H1 (cell line): ENCODE measurements at regions not wholly inside any gene's neighbourhood (a gene's known extent, or its start where the extent isn't known, plus 50 kb on each side); places are given as distances from the start of the nearest gene placed in this dataset.

Source experiments
- CTCF ChIA-PET: fragments of 300-600 bp; sonication (Branson Sonifier 250); formaldehyde crosslinking; loops from one replicate; lab custom pipeline; 2021; ENCODE audit not compliant: partially characterized antibody; lab: Charles Lee
- POLR2A ChIA-PET: fragments of 300-600 bp; sonication (Branson Sonifier 250); formaldehyde crosslinking; loops from one replicate; lab custom pipeline; 2021; ENCODE audit warnings: inconsistent platforms; ENCODE audit not compliant: partially characterized antibody; lab: Charles Lee
- DNase-seq, 2 experiments: peaks; one replicate each; pipeline versions ENCODE4 v3.0.0 to v3.0.0-alpha.2; 2010 to 2022; ENCODE audit warnings: low spot score in 2 of 2, low read depth in 1 of 2, mixed read lengths in 1 of 2
- FAIRE-seq: peaks from 2 replicates; lab custom pipeline; 2011; peaks lifted over from hg19 to GRCh38; lab: Jason Lieb, UNC
- H2AFZ ChIP-seq: 2 replicates; pipeline ENCODE4 v1.8.1; 2012; ENCODE audit warnings: low read length, inconsistent platforms
- H2AK5ac ChIP-seq: 2 replicates; pipeline ENCODE4 v1.6.1; 2013; ENCODE audit warnings: low read depth, low read length
- H2BK120ac ChIP-seq: replicated peaks from 2 replicates; pipeline ENCODE3; 2013; ENCODE audit warnings: low read depth, low read length, inconsistent platforms
- H2BK12ac ChIP-seq: 2 replicates; pipeline ENCODE4 v1.6.1; 2013; ENCODE audit warnings: low read depth, low read length
- H2BK15ac ChIP-seq: 2 replicates; pipeline ENCODE4 v1.6.1; 2013; ENCODE audit warnings: low read length
- H2BK20ac ChIP-seq: 2 replicates; pipeline ENCODE4 v1.6.1; 2013; ENCODE audit warnings: low read length
- H2BK5ac ChIP-seq: 2 replicates; pipeline ENCODE4 v1.6.1; 2013; ENCODE audit warnings: low read depth, low read length
- H3K14ac ChIP-seq: 2 replicates; pipeline ENCODE4 v1.6.1; 2013; ENCODE audit warnings: inconsistent platforms; ENCODE audit not compliant: insufficient read length
- H3K18ac ChIP-seq: 2 replicates; pipeline ENCODE4 v1.6.1; 2013; ENCODE audit warnings: low read length; ENCODE audit errors: extremely low read depth
- H3K23ac ChIP-seq: 2 replicates; pipeline ENCODE4 v1.6.1; 2013; ENCODE audit warnings: inconsistent platforms; ENCODE audit not compliant: insufficient read length
- H3K23me2 ChIP-seq: 2 replicates; pipeline ENCODE4 v1.6.1; 2013; ENCODE audit warnings: low read depth, low read length
- H3K27ac ChIP-seq: 2 replicates; pipeline ENCODE4 v1.6.1; 2011; ENCODE audit warnings: low read depth, low read length, inconsistent platforms
- H3K27me3 ChIP-seq, 4 experiments: replicated peaks in 1 of 4; 1 replicate in 1 of 4; 2 replicates in 3 of 4; pipeline versions ENCODE4 v1.6.1 to v1.8.1; 2011 to 2013; ENCODE audit warnings: low read length in 3 of 4, mild to moderate bottlenecking in 3 of 4, inconsistent platforms in 2 of 4, mixed read lengths in 2 of 4, moderate library complexity in 1 of 4; ENCODE audit not compliant: control insufficient read depth in 3 of 4, insufficient read depth in 3 of 4; ENCODE audit errors: extremely low read depth in 1 of 4
- H3K36me3 ChIP-seq, 4 experiments: 2 replicates each; pipeline versions ENCODE4 v1.6.1 to v1.8.1; 2011 to 2013; ENCODE audit warnings: mild to moderate bottlenecking in 4 of 4, low read length in 3 of 4, moderate library complexity in 2 of 4, control low read depth in 1 of 4, inconsistent platforms in 1 of 4; ENCODE audit not compliant: insufficient read depth in 4 of 4, control insufficient read depth in 2 of 4
- H3K4ac ChIP-seq: replicated peaks from 2 replicates; pipeline ENCODE3; 2013; ENCODE audit warnings: low read length, low read depth, mixed read lengths, inconsistent platforms; ENCODE audit not compliant: insufficient read length
- H3K4me1 ChIP-seq, 4 experiments: replicated peaks in 1 of 4; 1 replicate in 1 of 4; 2 replicates in 3 of 4; pipeline versions ENCODE4 v1.6.1 to v1.8.1; 2011 to 2013; ENCODE audit warnings: low read length in 3 of 4, inconsistent platforms in 2 of 4, mixed read lengths in 1 of 4; ENCODE audit not compliant: insufficient read depth in 4 of 4, control insufficient read depth in 3 of 4
- H3K4me2 ChIP-seq, 2 experiments: 2 replicates each; pipeline versions ENCODE4 v1.6.1 to v1.8.1; 2011 to 2013; ENCODE audit warnings: low read depth in 2 of 2, low read length in 2 of 2, control low read depth in 1 of 2, inconsistent platforms in 1 of 2, mild to moderate bottlenecking in 1 of 2; ENCODE audit not compliant: insufficient read depth in 1 of 2
- H3K4me3 ChIP-seq, 4 experiments: fragments of 200-600, 300-600 bp in 1 of 4; sonication (generic), shearing (Covaris generic), sonication (Bioruptor Twin) in 1 of 4; 2 replicates each; pipeline versions ENCODE4 v1.5.1 to v1.8.1; 2011 to 2016; ENCODE audit warnings: low read length in 4 of 4, low read depth in 3 of 4, control low read depth in 2 of 4, inconsistent platforms in 2 of 4, mild to moderate bottlenecking in 2 of 4, mixed read lengths in 1 of 4, moderate library complexity in 1 of 4; ENCODE audit not compliant: insufficient read depth in 2 of 4; ENCODE audit errors: extremely low read depth in 1 of 4
- H3K56ac ChIP-seq: replicated peaks from 2 replicates; pipeline ENCODE3; 2013; ENCODE audit warnings: low read depth, mild to moderate bottlenecking, mixed read lengths, low read length, inconsistent platforms; ENCODE audit not compliant: insufficient read length
- H3K79me1 ChIP-seq: 2 replicates; pipeline ENCODE4 v1.6.1; 2013; ENCODE audit warnings: low read depth, low read length, control low read depth
- H3K79me2 ChIP-seq, 2 experiments: 2 replicates each; pipeline versions ENCODE4 v1.6.1 to v1.8.1; 2012 to 2013; ENCODE audit warnings: low read length in 2 of 2, mild to moderate bottlenecking in 2 of 2, inconsistent platforms in 1 of 2; ENCODE audit not compliant: insufficient read depth in 2 of 2, control insufficient read depth in 1 of 2
- H3K9ac ChIP-seq, 4 experiments: replicated peaks in 1 of 4; 1 replicate in 1 of 4; 2 replicates in 3 of 4; pipeline versions ENCODE4 v1.6.1 to v1.8.1; 2011 to 2013; ENCODE audit warnings: low read depth in 3 of 4, low read length in 3 of 4, control low read depth in 2 of 4, mild to moderate bottlenecking in 2 of 4, moderate library complexity in 2 of 4, inconsistent platforms in 1 of 4; ENCODE audit errors: extremely low read depth in 1 of 4
- H3K9me3 ChIP-seq, 2 experiments: 2 replicates each; pipeline versions ENCODE4 v1.6.1 to v1.8.1; 2012 to 2013; ENCODE audit warnings: mild to moderate bottlenecking in 2 of 2, moderate library complexity in 2 of 2, control low read depth in 1 of 2, inconsistent platforms in 1 of 2, low read depth in 1 of 2, low read length in 1 of 2, mixed read lengths in 1 of 2; ENCODE audit not compliant: insufficient read depth in 2 of 2
- H4K20me1 ChIP-seq, 2 experiments: replicated peaks in 1 of 2; 2 replicates each; pipeline versions ENCODE3 to v1.8.1; 2011 to 2013; ENCODE audit warnings: inconsistent platforms in 2 of 2, low read length in 2 of 2, mild to moderate bottlenecking in 1 of 2; ENCODE audit not compliant: insufficient read depth in 2 of 2, control insufficient read depth in 1 of 2
- H4K5ac ChIP-seq: 2 replicates; pipeline ENCODE4 v1.6.1; 2013; ENCODE audit warnings: low read length, low read depth, mixed read lengths, inconsistent platforms; ENCODE audit not compliant: insufficient read length
- H4K8ac ChIP-seq: 2 replicates; pipeline ENCODE4 v1.8.0; 2013; ENCODE audit warnings: mild to moderate bottlenecking, moderate library complexity, low read length, inconsistent platforms; ENCODE audit not compliant: insufficient read depth; ENCODE audit errors: extremely low read depth
- H4K91ac ChIP-seq: replicated peaks from 2 replicates; pipeline ENCODE3; 2013; ENCODE audit warnings: low read length, mixed read lengths, inconsistent platforms; ENCODE audit not compliant: insufficient read length
- BACH1 ChIP-seq: IDR thresholded peaks from 2 replicates; pipeline ENCODE4 v1.6.1; 2012; ENCODE audit warnings: low read length, improper control_type of control experiment
- CREB1 ChIP-seq: IDR thresholded peaks from 2 replicates; pipeline ENCODE4 v1.6.1; 2012; ENCODE audit warnings: inconsistent platforms
- NRF1 ChIP-seq: IDR thresholded peaks from 2 replicates; pipeline ENCODE4 v1.6.1; 2011; ENCODE audit warnings: mild to moderate bottlenecking, low read depth, low read length, improper control_type of control experiment
- SIRT6 ChIP-seq: IDR thresholded peaks from one replicate; pipeline ENCODE4 v1.7.1; 2012; ENCODE audit warnings: low read length, inconsistent platforms
- SP2 ChIP-seq: IDR thresholded peaks from 2 replicates; pipeline ENCODE4 v1.6.1; 2012; ENCODE audit warnings: mild to moderate bottlenecking, low read length, inconsistent platforms
- SP4 ChIP-seq: IDR thresholded peaks from 2 replicates; pipeline ENCODE4 v1.6.1; 2012; ENCODE audit warnings: low read length, inconsistent platforms
- TAF7 ChIP-seq: optimal IDR thresholded peaks from 2 replicates; pipeline ENCODE3; 2011; ENCODE audit warnings: low read depth, mild to moderate bottlenecking, inconsistent platforms, low read length, moderate library complexity, borderline replicate concordance
- WGBS, 2 experiments: shearing (Covaris generic) in 1 of 2; methylation state at CpG; one replicate each; pipeline versions ENCODE4 v1.1.6 to v1.1.7; 2013 to 2015; ENCODE audit warnings: low lambda C conversion rate in 2 of 2, mixed read lengths in 2 of 2, inconsistent platforms in 1 of 2, low coverage in 1 of 2, missing lambda C conversion rate in 1 of 2; ENCODE audit not compliant: insufficient replicate concordance in 2 of 2, insufficient coverage in 1 of 2, insufficient read length in 1 of 2; ENCODE audit errors: extremely low coverage in 1 of 2, missing lambda C conversion rate in 1 of 2; 5-methylcytosine and 5-hydroxymethylcytosine counted together
- TF ChIP-seq, protein P1 (sequence below): IDR thresholded peaks from 2 replicates; pipeline ENCODE4 v1.6.1; 2011; ENCODE audit warnings: low read length, improper control_type of control experiment
- TF ChIP-seq, protein P2 (sequence below): IDR thresholded peaks from 2 replicates; pipeline ENCODE4 v1.6.1; 2012; ENCODE audit warnings: low read length, inconsistent platforms

DNA sequence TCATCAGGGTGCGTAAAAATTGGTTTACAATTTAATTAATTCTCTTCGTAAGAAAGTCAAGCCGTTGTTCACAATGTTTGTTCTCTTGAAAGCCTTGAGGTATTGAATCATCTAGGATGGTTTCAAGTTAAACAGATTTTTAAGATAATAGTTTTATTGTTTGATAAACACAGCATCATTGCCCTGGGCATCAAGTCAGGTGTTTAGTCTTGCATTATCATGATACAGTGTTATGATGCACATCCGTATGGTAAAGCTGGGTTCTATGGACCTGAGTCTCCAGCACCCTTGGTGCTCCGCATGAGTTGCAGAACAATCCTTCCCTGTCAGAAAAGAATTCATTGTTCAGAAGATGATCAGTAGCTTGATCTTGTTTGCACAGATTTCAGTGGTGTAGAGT lies 359.5 kb downstream of the LMO4 start:
- Histone ChIP-seq H4K5ac (no peak overlapping the region), H3K27me3 (peaks cover 2 to 10% (median 5%) of the 10 kb centered on the region in 4 experiments; a peak in 5 of 7 replicates), H3K79me1 (no peaks in the 10 kb centered on the region), H4K8ac (no peak overlapping the region), H3K9ac (no peak overlapping the region), H3K4ac (no peak overlapping the region), H2BK20ac (no peak overlapping the region), H3K23ac (no peak overlapping the region), H3K9me3 (no peaks in the 10 kb centered on the region), H2AK5ac (no peak overlapping the region), H3K36me3 (no peaks in the 10 kb centered on the region), H2BK12ac (no peak overlapping the region; the same call in 1 of the 2 replicates), H3K27ac (no peak overlapping the region), H3K4me3 (no peak overlapping the region), H3K23me2 (no peaks in the 10 kb centered on the region), H3K14ac (no peak overlapping the region), H2BK15ac (no peak overlapping the region), H4K20me1 (no peaks in the 10 kb centered on the region), H3K79me2 (no peaks in the 10 kb centered on the region), H2AFZ (no peak overlapping the region), H4K91ac (no peak overlapping the region), H3K4me2 (no peak overlapping the region), H2BK120ac (no peak overlapping the region), H3K18ac (no peak overlapping the region), H2BK5ac (no peak overlapping the region), H3K4me1 (peaks cover 4 to 21% (median 17%) of the 10 kb centered on the region in 4 experiments), H3K56ac (no peak overlapping the region)
- DNase-seq (no peak), FAIRE-seq (no peak)
- ChIA-PET POLR2A (no interaction called here), CTCF (interaction anchor here (0.6 to 1.4 kb wide), 2 partner anchors 15 to 343 kb away, joined by 3 read pairs; no protein-coding TSS in a partner anchor)
- 97% methylated on average over 5 of the region's 5 CpGs; no CpG with 5 or more reads in 1 of the 2 experiments for WGBS, 2 experiments
- no peak for TF ChIP-seq BACH1
- no peak for TF ChIP-seq TAF7
- TF ChIP-seq SP4: no peak
- TF ChIP-seq, protein P1, sequence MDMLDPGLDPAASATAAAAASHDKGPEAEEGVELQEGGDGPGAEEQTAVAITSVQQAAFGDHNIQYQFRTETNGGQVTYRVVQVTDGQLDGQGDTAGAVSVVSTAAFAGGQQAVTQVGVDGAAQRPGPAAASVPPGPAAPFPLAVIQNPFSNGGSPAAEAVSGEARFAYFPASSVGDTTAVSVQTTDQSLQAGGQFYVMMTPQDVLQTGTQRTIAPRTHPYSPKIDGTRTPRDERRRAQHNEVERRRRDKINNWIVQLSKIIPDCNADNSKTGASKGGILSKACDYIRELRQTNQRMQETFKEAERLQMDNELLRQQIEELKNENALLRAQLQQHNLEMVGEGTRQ: no peak
- no peak for TF ChIP-seq CREB1
- no peak for TF ChIP-seq SIRT6
- TF ChIP-seq, protein P2, sequence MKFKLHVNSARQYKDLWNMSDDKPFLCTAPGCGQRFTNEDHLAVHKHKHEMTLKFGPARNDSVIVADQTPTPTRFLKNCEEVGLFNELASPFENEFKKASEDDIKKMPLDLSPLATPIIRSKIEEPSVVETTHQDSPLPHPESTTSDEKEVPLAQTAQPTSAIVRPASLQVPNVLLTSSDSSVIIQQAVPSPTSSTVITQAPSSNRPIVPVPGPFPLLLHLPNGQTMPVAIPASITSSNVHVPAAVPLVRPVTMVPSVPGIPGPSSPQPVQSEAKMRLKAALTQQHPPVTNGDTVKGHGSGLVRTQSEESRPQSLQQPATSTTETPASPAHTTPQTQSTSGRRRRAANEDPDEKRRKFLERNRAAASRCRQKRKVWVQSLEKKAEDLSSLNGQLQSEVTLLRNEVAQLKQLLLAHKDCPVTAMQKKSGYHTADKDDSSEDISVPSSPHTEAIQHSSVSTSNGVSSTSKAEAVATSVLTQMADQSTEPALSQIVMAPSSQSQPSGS: no peak
- TF ChIP-seq SP2: no peak
- no peak for TF ChIP-seq NRF1
